ENCODE measurements at regions not wholly inside any gene's neighbourhood (a gene's known extent, or its start where the extent isn't known, plus 50 kb on each side); places are given as distances from the start of the nearest gene placed in this dataset.
"Not testable (repeated sequence)": the region's sequence is repeated elsewhere in the genome, so short reads cannot be mapped to it uniquely, and the experiment has no call there.

DNA sequence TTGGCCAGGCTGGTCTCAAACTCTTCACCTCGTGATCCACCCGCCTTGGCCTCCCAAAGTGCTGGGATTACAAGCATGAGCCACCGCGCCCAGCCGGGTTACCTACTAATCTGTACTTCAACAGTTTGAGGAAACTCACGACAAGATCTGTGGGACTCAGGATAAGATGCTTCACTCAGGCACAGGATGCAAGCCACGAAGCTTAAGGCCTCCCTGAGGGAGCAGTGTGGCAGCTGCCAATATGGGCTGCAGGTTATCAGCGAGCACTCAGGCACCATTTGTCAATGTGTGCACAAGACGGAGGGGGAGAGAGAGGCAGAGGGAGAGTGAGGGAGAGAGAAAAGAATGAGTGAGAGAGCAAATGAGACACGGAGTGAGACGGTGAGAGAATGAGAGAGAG is 173.6 kb upstream of the RAB6C start:
- H3K4me3 Mint-ChIP-seq (ENCODE audit: low read depth): no peak overlapping the region
- H3K36me3 Mint-ChIP-seq (ENCODE audit: insufficient read depth): no peaks in the 10 kb centered on the region
- peaks cover 15% of the 10 kb centered on the region for H3K4me1 Mint-ChIP-seq (ENCODE audit: low read depth)
- no peak for DNase-seq (ENCODE audit: low spot score, unreplicated experiment)
- H3K9me3 Mint-ChIP-seq (ENCODE audit: low read depth): no peaks in the 10 kb centered on the region
- H3K27me3 Mint-ChIP-seq: peaks cover 40% of the 10 kb centered on the region
- TF ChIP-seq, protein P1, sequence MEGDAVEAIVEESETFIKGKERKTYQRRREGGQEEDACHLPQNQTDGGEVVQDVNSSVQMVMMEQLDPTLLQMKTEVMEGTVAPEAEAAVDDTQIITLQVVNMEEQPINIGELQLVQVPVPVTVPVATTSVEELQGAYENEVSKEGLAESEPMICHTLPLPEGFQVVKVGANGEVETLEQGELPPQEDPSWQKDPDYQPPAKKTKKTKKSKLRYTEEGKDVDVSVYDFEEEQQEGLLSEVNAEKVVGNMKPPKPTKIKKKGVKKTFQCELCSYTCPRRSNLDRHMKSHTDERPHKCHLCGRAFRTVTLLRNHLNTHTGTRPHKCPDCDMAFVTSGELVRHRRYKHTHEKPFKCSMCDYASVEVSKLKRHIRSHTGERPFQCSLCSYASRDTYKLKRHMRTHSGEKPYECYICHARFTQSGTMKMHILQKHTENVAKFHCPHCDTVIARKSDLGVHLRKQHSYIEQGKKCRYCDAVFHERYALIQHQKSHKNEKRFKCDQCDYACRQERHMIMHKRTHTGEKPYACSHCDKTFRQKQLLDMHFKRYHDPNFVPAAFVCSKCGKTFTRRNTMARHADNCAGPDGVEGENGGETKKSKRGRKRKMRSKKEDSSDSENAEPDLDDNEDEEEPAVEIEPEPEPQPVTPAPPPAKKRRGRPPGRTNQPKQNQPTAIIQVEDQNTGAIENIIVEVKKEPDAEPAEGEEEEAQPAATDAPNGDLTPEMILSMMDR (IDR thresholded peaks at IDR 0.05; ENCODE audit: unreplicated experiment): no peak
- H3K27ac Mint-ChIP-seq: no peak overlapping the region

GRCh38 chr2:129806317-129806716 is 173.1 kb upstream of the RAB6C start:
- no peak overlapping the region for H3K27ac Mint-ChIP-seq
- H3K9me3 Mint-ChIP-seq (ENCODE audit: low read depth): no peaks in the 10 kb centered on the region
- no peaks in the 10 kb centered on the region for H3K36me3 Mint-ChIP-seq (ENCODE audit: insufficient read depth)
- no peak overlapping the region for H3K4me3 Mint-ChIP-seq (ENCODE audit: low read depth)
- TF ChIP-seq, protein P1 (IDR thresholded peaks at IDR 0.05; ENCODE audit: unreplicated experiment): no peak
- H3K27me3 Mint-ChIP-seq: peaks cover 40% of the 10 kb centered on the region
- no peak for DNase-seq (ENCODE audit: low spot score, unreplicated experiment)
- peaks cover 15% of the 10 kb centered on the region for H3K4me1 Mint-ChIP-seq (ENCODE audit: low read depth)

DNA sequence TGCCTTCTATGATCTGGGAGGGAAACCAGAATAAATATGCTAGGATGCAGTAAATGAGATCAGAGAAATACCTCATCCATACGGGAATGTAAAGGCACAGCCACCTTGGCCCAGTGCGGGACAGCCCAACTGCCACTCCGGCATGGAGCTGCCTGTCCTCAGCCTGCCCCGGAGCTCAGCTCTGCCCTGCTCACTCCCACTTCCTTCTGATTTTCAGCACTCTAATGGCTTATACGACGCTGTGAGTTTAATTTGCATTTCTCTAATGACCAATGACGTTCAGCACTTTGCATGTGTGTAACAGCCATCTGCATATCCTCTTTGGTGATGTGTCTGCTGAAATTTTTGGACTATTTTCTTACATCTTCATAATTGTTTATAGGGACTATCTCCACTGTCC is 172.5 kb upstream of the RAB6C start:
- Mint-ChIP-seq H3K27me3 (peaks cover 35% of the 10 kb centered on the region), H3K27ac (no peak overlapping the region), H3K4me1 (ENCODE audit: low read depth) (peaks cover 15% of the 10 kb centered on the region), H3K9me3 (ENCODE audit: low read depth) (no peaks in the 10 kb centered on the region), H3K36me3 (ENCODE audit: insufficient read depth) (no peaks in the 10 kb centered on the region), H3K4me3 (ENCODE audit: low read depth) (no peak overlapping the region)
- TF ChIP-seq, protein P1 (IDR thresholded peaks at IDR 0.05; ENCODE audit: unreplicated experiment): no peak
- DNase-seq (ENCODE audit: low spot score, unreplicated experiment): no peak

DNA sequence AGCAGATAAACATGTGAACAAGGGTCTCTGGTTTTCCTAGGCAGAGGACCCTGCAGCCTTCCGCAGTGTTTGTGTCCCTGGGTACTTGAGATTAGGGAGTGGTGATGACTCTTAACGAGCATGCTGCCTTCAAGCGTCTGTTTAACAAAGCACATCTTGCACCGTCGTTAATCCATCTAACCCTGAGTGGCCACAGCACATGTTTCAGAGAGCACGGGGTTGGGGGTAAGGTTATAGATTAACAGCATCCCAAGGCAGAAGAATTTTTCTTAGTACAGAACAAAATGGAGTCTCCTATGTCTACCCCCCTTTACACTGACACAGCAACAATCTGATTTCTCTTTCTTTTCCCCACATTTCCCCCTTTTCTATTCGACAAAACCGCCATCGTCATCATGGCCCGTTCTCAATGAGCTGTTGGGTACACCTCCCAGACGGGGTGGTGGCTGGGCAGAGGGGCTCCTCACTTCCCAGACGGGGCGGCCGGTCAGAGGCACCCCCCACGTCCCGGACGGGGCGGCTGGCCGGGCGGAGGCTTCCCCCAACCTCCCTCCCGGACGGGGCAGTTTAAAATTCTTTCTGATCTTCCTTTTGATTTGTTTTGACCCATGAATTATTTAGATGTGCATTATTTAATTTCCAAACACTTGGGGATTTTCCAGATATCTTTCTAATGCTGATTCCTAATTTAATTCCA is 171.7 kb upstream of the RAB6C start:
- peaks cover 29% of the 10 kb centered on the region for H3K27me3 Mint-ChIP-seq
- not testable (repeated sequence) for H3K27ac Mint-ChIP-seq; H3K9me3 Mint-ChIP-seq (ENCODE audit: low read depth); H3K36me3 Mint-ChIP-seq (ENCODE audit: insufficient read depth); H3K4me3 Mint-ChIP-seq (ENCODE audit: low read depth); DNase-seq (ENCODE audit: low spot score, unreplicated experiment)
- peaks cover 15% of the 10 kb centered on the region for H3K4me1 Mint-ChIP-seq (ENCODE audit: low read depth)

GRCh38 chr2:129810521-129810920 is 168.9 kb upstream of the RAB6C start:
- H3K27me3 Mint-ChIP-seq: peaks cover 21% of the 10 kb centered on the region
- peaks cover 10% of the 10 kb centered on the region for H3K9me3 Mint-ChIP-seq (ENCODE audit: low read depth)
- H3K4me3 Mint-ChIP-seq (ENCODE audit: low read depth): no peak overlapping the region
- TF ChIP-seq, protein P1 (IDR thresholded peaks at IDR 0.05; ENCODE audit: unreplicated experiment): no peak
- no peak overlapping the region for H3K27ac Mint-ChIP-seq
- H3K4me1 Mint-ChIP-seq (ENCODE audit: low read depth): peaks cover 15% of the 10 kb centered on the region
- DNase-seq (ENCODE audit: low spot score, unreplicated experiment): no peak
- no peaks in the 10 kb centered on the region for H3K36me3 Mint-ChIP-seq (ENCODE audit: insufficient read depth)

- H3K36me3 Mint-ChIP-seq (ENCODE audit: insufficient read depth): peaks cover 2% of the 10 kb centered on the region
- H3K27me3 Mint-ChIP-seq: peaks cover 19% of the 10 kb centered on the region
- peaks cover 16% of the 10 kb centered on the region for H3K9me3 Mint-ChIP-seq (ENCODE audit: low read depth)
- no peak for DNase-seq (ENCODE audit: low spot score, unreplicated experiment)
- TF ChIP-seq, protein P1 (IDR thresholded peaks at IDR 0.05; ENCODE audit: unreplicated experiment): no peak
- H3K27ac Mint-ChIP-seq: no peak overlapping the region
- H3K4me3 Mint-ChIP-seq (ENCODE audit: low read depth): no peak overlapping the region
- H3K4me1 Mint-ChIP-seq (ENCODE audit: low read depth): peaks cover 9% of the 10 kb centered on the region
These were observed 167.4 kb upstream of the RAB6C start for GRCh38 chr2:129812071-129812470.
